Psoas muscle (tissue), 7 donors: ENCODE measurements at regions not wholly inside any gene's neighbourhood (a gene's known extent, or its start where the extent isn't known, plus 50 kb on each side); places are given as distances from the start of the nearest gene placed in this dataset.

Experiments used
- ATAC-seq, 4 donors: fragments of 200-7000 bp; cut with Tn5 transposase; one replicate each; pipeline ENCODE4 v1.9.1; 2020; ENCODE audit warnings: moderate library complexity in 3 of 4, mild to moderate bottlenecking in 2 of 4
- DNase-seq, 2 donors: peaks; one replicate each; pipeline ENCODE4 v3.0.0-alpha.2; 2020
- H3K27ac ChIP-seq: fragments of 200-600 bp; one replicate; pipeline ENCODE4 v1.8.0; 2022
- H3K27me3 ChIP-seq, 3 donors: fragments of 200-600 bp in 1 of 3; one replicate each; pipeline versions ENCODE4 v1.6.1 to v1.8.0; 2013 to 2022; ENCODE audit warnings: low read length in 2 of 3, mild to moderate bottlenecking in 2 of 3, moderate library complexity in 1 of 3; ENCODE audit not compliant: insufficient read depth in 3 of 3
- H3K36me3 ChIP-seq, 2 donors: fragments of 200-600 bp in 1 of 2; one replicate each; pipeline versions ENCODE4 v1.6.1 to v1.8.0; 2013 to 2022; ENCODE audit warnings: low read depth in 1 of 2, mild to moderate bottlenecking in 1 of 2, moderate library complexity in 1 of 2; ENCODE audit not compliant: insufficient read depth in 1 of 2
- H3K4me1 ChIP-seq: fragments of 200-600 bp; one replicate; pipeline ENCODE4 v1.8.0; 2022
- H3K4me3 ChIP-seq: fragments of 200-600 bp; one replicate; pipeline ENCODE4 v1.8.0; 2022; ENCODE audit warnings: mild to moderate bottlenecking
- H3K9me3 ChIP-seq: fragments of 200-600 bp; one replicate; pipeline ENCODE4 v1.8.0; 2022
- CTCF ChIP-seq: fragments of 200-600 bp; IDR thresholded peaks from one replicate; pipeline ENCODE4 v1.8.0; 2022; ENCODE audit warnings: antibody characterized with exemption
- WGBS, 3 donors: extraction: QIAGEN DNeasy Blood & Tissue Kit; methylation state at CpG; one replicate each; pipeline versions ENCODE4 v1.1.6 to v1.1.7; 2013; 5-methylcytosine and 5-hydroxymethylcytosine counted together
- intact Hi-C, 2 donors: fragments of 100-400 bp; cut with DNase I; formaldehyde crosslinking; loops; one replicate each; pipeline versions ENCODE4 v1.11.0 to v1.14.2; 2022
- donor health status: healthy with polysubstance abuse.
- donor health status: DM: no; HTN: no; CAD: no; lungs with moderate emphysema.
- donor health status: Bipolar disorder and iron deficiency.
- donor health status: healthy.
- donor health status: DM: yes; HTN: yes; CAD: no.
- donor health status: DM: no; HTN: no; CAD: no.
- donor health status: DM: yes; HTN: yes; CAD: no.

GRCh38 chr11:45041596-45041995 is 90.9 kb upstream of the TP53I11 start:
- intact Hi-C loops: no loop called here
- DNase-seq (no peak), ATAC-seq (no peak)
- Histone ChIP-seq H3K27me3 (no peaks in the 10 kb centered on the region), H3K4me3 (no peak overlapping the region), H3K27ac (no peak overlapping the region), H3K9me3 (peaks cover 7% of the 10 kb centered on the region), H3K4me1 (no peaks in the 10 kb centered on the region), H3K36me3 (no peaks in the 10 kb centered on the region)
- 63 to 71% (median 63%) methylated on average over 7 of the region's 7 CpGs for WGBS, 3 donors
- TF ChIP-seq CTCF: no peak

GRCh38 chr11:45042560-45042959 is 91.9 kb upstream of the TP53I11 start:
- DNase-seq (no peak), ATAC-seq (peak in 2 of 4 donors; percentile 45 to 50)
- Histone ChIP-seq H3K27me3 (no peaks in the 10 kb centered on the region), H3K4me3 (no peak overlapping the region), H3K4me1 (no peaks in the 10 kb centered on the region), H3K36me3 (no peaks in the 10 kb centered on the region), H3K9me3 (peaks cover 7% of the 10 kb centered on the region), H3K27ac (no peak overlapping the region)
- no peak for TF ChIP-seq CTCF
- 35 to 47% (median 36%) methylated on average over 4 of the region's 4 CpGs for WGBS, 3 donors
- intact Hi-C loops: no loop called here

- ATAC-seq (no peak), DNase-seq (no peak)
- Histone ChIP-seq H3K9me3 (peaks cover 1% of the 10 kb centered on the region), H3K4me3 (no peak overlapping the region), H3K27ac (no peak overlapping the region), H3K36me3 (no peaks in the 10 kb centered on the region), H3K27me3 (no peaks in the 10 kb centered on the region), H3K4me1 (peaks cover 8% of the 10 kb centered on the region)
- TF ChIP-seq CTCF: no peak
- 69 to 77% (median 77%) methylated on average over 12 of the region's 12 CpGs for WGBS, 3 donors
- intact Hi-C loops: no loop called here
Observed at GRCh38 chr11:45043755-45044475, 93.2 kb upstream of the TP53I11 start.

- Histone ChIP-seq H3K4me3 (no peak overlapping the region), H3K27ac (peak overlapping the region; percentile 53), H3K9me3 (no peaks in the 10 kb centered on the region), H3K4me1 (peaks cover 14% of the 10 kb centered on the region), H3K27me3 (no peaks in the 10 kb centered on the region), H3K36me3 (no peaks in the 10 kb centered on the region)
- 64 to 69% (median 67%) methylated on average over 19 of the region's 19 CpGs for WGBS, 3 donors
- intact Hi-C loops: no loop called here
- no peak for TF ChIP-seq CTCF
- DNase-seq (peak; percentile 51 to 74), ATAC-seq (peak in 3 of 4 donors; percentile 29 to 62 (median 32))
Observed at GRCh38 chr11:45045683-45046471, 95.2 kb upstream of the TP53I11 start.
